Body of pancreas (tissue), 4 donors: ENCODE measurements at regions not wholly inside any gene's neighbourhood (a gene's known extent, or its start where the extent isn't known, plus 50 kb on each side); places are given as distances from the start of the nearest gene placed in this dataset.

ENCODE experiments used
- CTCF ChIP-seq, 7 experiments: fragments of 450-650 bp in 4 of 7; fragments of 200-600 bp in 3 of 7; sonication (generic) in 3 of 7; IDR thresholded peaks; one replicate each; pipeline ENCODE4 v1.5.1; 2016 to 2019; ENCODE audit warnings: antibody characterized with exemption in 7 of 7
- POLR2A ChIP-seq, 3 donors: fragments of 450-650 bp; IDR thresholded peaks; one replicate each; pipeline ENCODE4 v1.6.1; 2016; ENCODE audit warnings: antibody characterized with exemption in 3 of 3, mild to moderate bottlenecking in 2 of 3

- no peak for TF ChIP-seq CTCF (IDR thresholded peaks at IDR 0.05)
- TF ChIP-seq POLR2A (IDR thresholded peaks at IDR 0.05) = no peak
These were observed 97.4 kb downstream of the SNX5 start for GRCh38 chr20:17871181-17871580.
